HepG2 (cell line): ENCODE measurements at regions not wholly inside any gene's neighbourhood (a gene's known extent, or its start where the extent isn't known, plus 50 kb on each side); places are given as distances from the start of the nearest gene placed in this dataset.

Source experiments
- ATAC-seq: fragments of 200-7000 bp; cut with Tn5 transposase; 3 replicates; pipeline ENCODE4 v1.9.1; 2020; ENCODE audit warnings: mild to moderate bottlenecking, moderate library complexity
- BruUV-seq: library from RNA; stranded (reverse); fragments of 400-500 nt; replicated peaks from 2 replicates; lab custom pipeline; 2021; lab: Mats Ljungman, UMichigan
- CTCF ChIA-PET: fragments of 300-600 bp; formaldehyde crosslinking; extraction: SDS; loops from one replicate; lab custom pipeline; 2021; ENCODE audit warnings: low total read pairs, inconsistent platforms, low intra/inter-chr PET ratio; lab: Yijun Ruan, JAX
- POLR2A ChIA-PET: fragments of 350-600 bp; sonication (Branson Sonifier 250); formaldehyde crosslinking; loops from one replicate; lab custom pipeline; 2020; ENCODE audit warnings: antibody characterized with exemption, inconsistent platforms; lab: Yijun Ruan, JAX
- DNase-seq: peaks from one replicate; pipeline ENCODE4 v3.0.0-alpha.2; 2015; ENCODE audit warnings: low spot score
- FAIRE-seq: peaks from 3 replicates; lab custom pipeline; 2011; peaks lifted over from hg19 to GRCh38; lab: Jason Lieb, UNC
- H2AFZ ChIP-seq: one replicate; pipeline ENCODE4 v1.6.1; 2011; ENCODE audit warnings: low read length, inconsistent platforms
- H3K27ac ChIP-seq: fragments of 300-600 bp; 3 replicates; pipeline ENCODE4 v1.8.0; 2011; ENCODE audit warnings: mixed run types, mild to moderate bottlenecking, mixed read lengths, low read length, inconsistent platforms; ENCODE audit not compliant: insufficient read depth; ENCODE audit errors: extremely low read length
- H3K27me3 ChIP-seq, 2 experiments: fragments of 200-600 bp in 1 of 2; 2 replicates in 1 of 2; 3 replicates in 1 of 2; pipeline versions ENCODE4 v1.6.0 to v1.8.0; 2011; ENCODE audit warnings: low read length in 2 of 2, mild to moderate bottlenecking in 2 of 2, moderate library complexity in 2 of 2, inconsistent platforms in 1 of 2; ENCODE audit not compliant: insufficient read depth in 2 of 2, control insufficient read depth in 1 of 2
- H3K36me3 ChIP-seq, 2 experiments: fragments of 200-600 bp in 1 of 2; replicated peaks in 1 of 2; 2 replicates in 1 of 2; 3 replicates in 1 of 2; pipeline versions ENCODE4 v1.5.1 to v1.8.0; 2011; ENCODE audit warnings: low read length in 2 of 2, inconsistent platforms in 1 of 2; ENCODE audit not compliant: insufficient read depth in 2 of 2, control insufficient read depth in 1 of 2
- H3K4me1 ChIP-seq: 2 replicates; pipeline ENCODE4 v1.5.1; 2012; ENCODE audit warnings: low read length, inconsistent platforms; ENCODE audit not compliant: insufficient read depth
- H3K4me2 ChIP-seq: 2 replicates; pipeline ENCODE4 v1.6.0; 2011; ENCODE audit warnings: low read depth, low read length, inconsistent platforms
- H3K4me3 ChIP-seq, 3 experiments: fragments of 200-600 bp in 1 of 3; sonication (generic), shearing (Covaris generic) in 1 of 3; replicated peaks in 1 of 3; 2 replicates each; pipeline ENCODE4 v1.5.1; 2011 to 2016; ENCODE audit warnings: low read length in 3 of 3, inconsistent platforms in 2 of 3, low read depth in 2 of 3, mild to moderate bottlenecking in 2 of 3, control low read depth in 1 of 3, mixed read lengths in 1 of 3; ENCODE audit not compliant: insufficient read depth in 1 of 3
- H3K79me2 ChIP-seq: one replicate; pipeline ENCODE4 v1.6.1; 2011; ENCODE audit warnings: low read length, inconsistent platforms; ENCODE audit not compliant: insufficient read depth
- H3K9ac ChIP-seq: 2 replicates; pipeline ENCODE4 v1.6.0; 2011; ENCODE audit warnings: mild to moderate bottlenecking, low read depth, low read length, inconsistent platforms; ENCODE audit not compliant: insufficient read depth
- H3K9me3 ChIP-seq: 2 replicates; pipeline ENCODE4 v1.5.1; 2012; ENCODE audit warnings: mild to moderate bottlenecking, low read length
- H4K20me1 ChIP-seq: 2 replicates; pipeline ENCODE4 v1.6.0; 2011; ENCODE audit warnings: inconsistent platforms, mild to moderate bottlenecking, low read length, moderate library complexity; ENCODE audit not compliant: insufficient read depth
- CBX1 ChIP-seq: IDR thresholded peaks from one replicate; pipeline ENCODE4 v1.6.1; 2016; ENCODE audit warnings: antibody characterized with exemption, low read depth
- KAT8 ChIP-seq: IDR thresholded peaks from 2 replicates; pipeline ENCODE4 v1.6.1; 2016; ENCODE audit warnings: missing genetic modification reagents, missing compliant biosample characterization
- NFYB ChIP-seq: sonication (generic); formaldehyde crosslinking; IDR thresholded peaks from 2 replicates; pipeline ENCODE4 v1.4.0; 2020; ENCODE audit warnings: missing genetic modification reagents
- PAF1 ChIP-seq: IDR thresholded peaks from 2 replicates; pipeline ENCODE4 v1.6.1; 2016; ENCODE audit warnings: missing genetic modification reagents, missing compliant biosample characterization
- RCOR2 ChIP-seq: IDR thresholded peaks from 2 replicates; pipeline ENCODE4 v1.6.1; 2016; ENCODE audit warnings: missing biosample characterization, missing genetic modification reagents
- STAG1 ChIP-seq: sonication (generic); formaldehyde crosslinking; IDR thresholded peaks from 2 replicates; pipeline ENCODE4 v1.4.0; 2020; ENCODE audit warnings: missing genetic modification reagents
- U2AF1 ChIP-seq: fragments of 200-400 bp; formaldehyde crosslinking; optimal IDR thresholded peaks from 2 replicates; pipeline ENCODE3; 2017; ENCODE audit warnings: mild to moderate bottlenecking, low read depth, low read length
- XRCC5 ChIP-seq: fragments of 200-400 bp; formaldehyde crosslinking; optimal IDR thresholded peaks from 2 replicates; pipeline ENCODE3; 2017; ENCODE audit warnings: mild to moderate bottlenecking, low read length
- ZBTB8A ChIP-seq: sonication (generic); formaldehyde crosslinking; IDR thresholded peaks from 2 replicates; pipeline ENCODE4 v1.4.0; 2020; ENCODE audit warnings: mild to moderate bottlenecking, low read depth, missing genetic modification reagents, borderline replicate concordance
- ZNF143 ChIP-seq: sonication (generic); formaldehyde crosslinking; IDR thresholded peaks from 2 replicates; pipeline ENCODE4 v1.4.0; 2020; ENCODE audit warnings: missing genetic modification reagents
- ZNF235 ChIP-seq: sonication (generic); formaldehyde crosslinking; IDR thresholded peaks from 2 replicates; pipeline ENCODE4 v1.8.1; 2023; ENCODE audit warnings: mild to moderate bottlenecking, missing genetic modification reagents, borderline replicate concordance
- ZNF382 ChIP-seq: sonication (generic); formaldehyde crosslinking; IDR thresholded peaks from 2 replicates; pipeline ENCODE4 v1.5.0; 2020; ENCODE audit warnings: missing genetic modification reagents, mild to moderate bottlenecking, borderline replicate concordance
- ZNF451 ChIP-seq: sonication (generic); formaldehyde crosslinking; IDR thresholded peaks from 2 replicates; pipeline ENCODE4 v1.5.0; 2020; ENCODE audit warnings: mild to moderate bottlenecking, missing genetic modification reagents
- ZNF598 ChIP-seq: sonication (generic); formaldehyde crosslinking; IDR thresholded peaks from 2 replicates; pipeline ENCODE4 v1.5.1; 2020; ENCODE audit warnings: mild to moderate bottlenecking, missing genetic modification reagents, borderline replicate concordance
- WGBS: methylation state at CpG from one replicate; pipeline ENCODE4 v1.1.6; 2017; ENCODE audit warnings: low lambda C conversion rate; 5-methylcytosine and 5-hydroxymethylcytosine counted together
- in situ Hi-C: cut with HindIII; loops from 2 replicates; pipeline ENCODE4 v1.10.0; 2017; ENCODE audit warnings: low pct_unique_long_range_greater_than_20kb; ENCODE audit not compliant: extremely low pct_ligation_motif_present
- intact Hi-C: fragments of 100-400 bp; cut with micrococcal nuclease; formaldehyde crosslinking; loops from one replicate; pipeline ENCODE4 v1.10.0; 2022; ENCODE audit not compliant: unreplicated experiment
- TF ChIP-seq, protein P1 (sequence below): sonication (generic); formaldehyde crosslinking; IDR thresholded peaks from 2 replicates; pipeline ENCODE4 v1.9.0; 2021; ENCODE audit warnings: missing genetic modification reagents, borderline replicate concordance

DNA sequence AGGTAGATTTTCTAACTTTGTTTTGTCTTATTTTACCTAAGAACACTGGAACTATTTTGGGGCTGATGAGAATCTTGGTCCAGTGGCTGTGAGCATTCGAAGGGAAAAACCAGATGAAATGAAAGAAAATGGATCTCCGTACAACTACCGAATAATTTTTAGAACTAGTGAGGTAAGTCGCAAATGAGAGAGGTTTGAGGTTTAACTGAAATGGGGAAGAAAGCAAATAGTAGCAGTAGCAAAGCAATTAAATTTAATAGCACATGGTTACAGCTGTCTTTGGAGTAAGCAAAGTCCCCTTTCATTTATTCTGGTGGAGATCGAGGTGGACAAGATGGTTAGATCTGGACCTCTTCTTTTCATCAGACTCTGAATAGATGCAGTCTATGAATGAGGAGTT lies 313.5 kb upstream of the RGS6 start:
- POLR2A ChIA-PET, result no interaction called here
- Histone ChIP-seq H3K27ac (no peak overlapping the region), H3K4me2 (no peak overlapping the region), H3K4me3 (no peak overlapping the region), H3K79me2 (no peaks in the 10 kb centered on the region), H3K27me3 (no peaks in the 10 kb centered on the region), H3K4me1 (peaks cover 9% of the 10 kb centered on the region), H3K9me3 (no peaks in the 10 kb centered on the region), H4K20me1 (no peaks in the 10 kb centered on the region), H3K36me3 (no peaks in the 10 kb centered on the region), H3K9ac (no peak overlapping the region), H2AFZ (no peak overlapping the region)
- WGBS, result 98% methylated on average over 5 of the region's 5 CpGs
- no TSS peak for BruUV-seq
- FAIRE-seq (no peak), ATAC-seq (no peak), DNase-seq (no peak)
- TF ChIP-seq KAT8 (no peak), ZBTB8A (CRISPR knock-in tag) (no peak), XRCC5 (no peak), RCOR2 (CRISPR knock-in tag) (no peak), CBX1 (no peak), ZNF235 (CRISPR knock-in tag) (no peak), NFYB (no peak)
- TF ChIP-seq, protein P1, sequence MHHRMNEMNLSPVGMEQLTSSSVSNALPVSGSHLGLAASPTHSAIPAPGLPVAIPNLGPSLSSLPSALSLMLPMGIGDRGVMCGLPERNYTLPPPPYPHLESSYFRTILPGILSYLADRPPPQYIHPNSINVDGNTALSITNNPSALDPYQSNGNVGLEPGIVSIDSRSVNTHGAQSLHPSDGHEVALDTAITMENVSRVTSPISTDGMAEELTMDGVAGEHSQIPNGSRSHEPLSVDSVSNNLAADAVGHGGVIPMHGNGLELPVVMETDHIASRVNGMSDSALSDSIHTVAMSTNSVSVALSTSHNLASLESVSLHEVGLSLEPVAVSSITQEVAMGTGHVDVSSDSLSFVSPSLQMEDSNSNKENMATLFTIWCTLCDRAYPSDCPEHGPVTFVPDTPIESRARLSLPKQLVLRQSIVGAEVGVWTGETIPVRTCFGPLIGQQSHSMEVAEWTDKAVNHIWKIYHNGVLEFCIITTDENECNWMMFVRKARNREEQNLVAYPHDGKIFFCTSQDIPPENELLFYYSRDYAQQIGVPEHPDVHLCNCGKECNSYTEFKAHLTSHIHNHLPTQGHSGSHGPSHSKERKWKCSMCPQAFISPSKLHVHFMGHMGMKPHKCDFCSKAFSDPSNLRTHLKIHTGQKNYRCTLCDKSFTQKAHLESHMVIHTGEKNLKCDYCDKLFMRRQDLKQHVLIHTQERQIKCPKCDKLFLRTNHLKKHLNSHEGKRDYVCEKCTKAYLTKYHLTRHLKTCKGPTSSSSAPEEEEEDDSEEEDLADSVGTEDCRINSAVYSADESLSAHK (CRISPR knock-in tag), result no peak
- CTCF ChIA-PET, result no interaction called here
- intact Hi-C loops, result no loop called here
- in situ Hi-C loops, result no loop called here

DNA sequence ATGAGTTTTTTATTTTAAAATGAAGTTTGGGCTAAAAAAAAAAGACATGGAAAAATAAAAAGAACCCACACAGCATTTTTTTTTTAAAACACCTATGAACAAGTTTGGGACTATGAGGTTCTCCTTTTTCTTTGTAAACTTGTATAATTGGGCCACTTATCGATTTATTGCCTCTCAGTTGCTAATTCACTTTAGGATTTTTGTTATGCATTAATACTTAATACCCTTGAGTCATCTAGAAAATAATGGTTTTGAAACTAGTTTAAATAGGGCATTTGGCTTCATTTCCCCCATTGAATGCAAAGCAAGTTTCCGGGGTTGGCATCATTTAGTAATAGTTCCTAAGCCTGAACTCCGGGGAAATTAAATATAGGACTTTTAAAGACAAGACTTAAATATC lies 312.8 kb upstream of the RGS6 start:
- Histone ChIP-seq H3K9ac (no peak overlapping the region), H3K9me3 (no peaks in the 10 kb centered on the region), H3K27me3 (no peaks in the 10 kb centered on the region), H4K20me1 (no peaks in the 10 kb centered on the region), H3K36me3 (no peaks in the 10 kb centered on the region), H2AFZ (no peak overlapping the region), H3K4me1 (peaks cover 15% of the 10 kb centered on the region), H3K79me2 (no peaks in the 10 kb centered on the region), H3K27ac (no peak overlapping the region), H3K4me2 (no peak overlapping the region), H3K4me3 (no peak overlapping the region)
- intact Hi-C loops, result no loop called here
- TF ChIP-seq STAG1 (CRISPR knock-in tag) (no peak), U2AF1 (no peak), ZNF598 (no peak), PAF1 (CRISPR knock-in tag) (no peak), ZNF382 (CRISPR knock-in tag) (no peak), ZNF143 (CRISPR knock-in tag) (no peak), ZNF451 (CRISPR knock-in tag) (no peak)
- 93% methylated on average over 3 of the region's 3 CpGs for WGBS
- no TSS peak for BruUV-seq
- no peak for DNase-seq
- ATAC-seq, result no peak
- in situ Hi-C loops, result no loop called here
- no peak for FAIRE-seq
- ChIA-PET POLR2A (no interaction called here), CTCF (no interaction called here)
